GM19372 (cell line): ENCODE measurements at regions not wholly inside any gene's neighbourhood (a gene's known extent, or its start where the extent isn't known, plus 50 kb on each side); places are given as distances from the start of the nearest gene placed in this dataset.
"Not testable (repeated sequence)": the region's sequence is repeated elsewhere in the genome, so short reads cannot be mapped to it uniquely, and the experiment has no call there.

Experiments
- ATAC-seq: cut with Tn5 transposase; IDR thresholded peaks from one replicate; pipeline ENCODE4 v1.9.1; 2021; ENCODE audit warnings: mild to moderate bottlenecking, low read depth, moderate library complexity; ENCODE audit not compliant: unreplicated experiment

GRCh38 chr1:99361406-99361805 lies 97.1 kb downstream of the PLPPR4 start:
- ATAC-seq: no peak

DNA sequence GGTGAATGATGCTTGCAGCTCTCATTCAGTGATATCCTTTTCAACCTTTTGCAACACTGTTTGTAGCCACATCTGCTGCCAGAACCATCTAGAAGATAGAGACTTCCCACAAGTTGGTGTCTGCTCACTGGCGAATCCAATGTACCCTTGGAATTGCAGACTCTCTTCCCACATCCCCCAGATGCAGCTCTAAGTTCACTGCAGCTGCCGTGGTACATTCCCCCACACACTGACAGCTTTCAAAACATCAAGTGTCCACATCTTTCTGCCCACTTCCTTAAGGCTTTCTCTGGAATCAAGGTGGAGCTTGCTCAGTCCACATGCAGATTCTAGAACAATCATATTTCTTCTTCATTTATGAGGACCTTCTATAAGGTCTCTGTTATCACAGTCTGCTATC lies 99.2 kb downstream of the PLPPR4 start:
- no peak for ATAC-seq

- ATAC-seq: no peak
Measured at GRCh38 chr1:99365141-99365540, 100.8 kb downstream of the PLPPR4 start.

DNA sequence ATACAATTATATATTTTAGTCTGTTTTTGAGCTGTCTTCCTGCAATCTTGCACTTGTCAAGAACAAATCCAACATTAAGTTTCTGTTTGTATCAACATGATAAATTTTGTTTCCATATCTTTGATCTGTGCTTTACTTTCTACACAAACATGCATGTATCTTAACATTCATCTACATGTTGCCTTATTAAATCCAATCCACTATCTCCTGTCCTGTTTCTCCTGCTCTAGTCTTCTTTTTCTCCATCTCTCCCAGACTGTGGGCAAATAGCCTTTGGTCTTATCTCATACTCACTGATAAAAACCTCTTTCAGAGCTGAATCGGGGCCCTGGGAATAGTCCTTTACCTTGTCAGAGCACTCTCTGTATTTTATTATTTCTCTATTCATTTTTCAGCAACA lies 101.3 kb downstream of the PLPPR4 start:
- ATAC-seq: no peak

GRCh38 chr1:99369154-99369553 lies 104.9 kb downstream of the PLPPR4 start:
- ATAC-seq: no peak

GRCh38 chr1:99370476-99370875 lies 106.2 kb downstream of the PLPPR4 start:
- no peak for ATAC-seq

- no peak for ATAC-seq
Measured at GRCh38 chr1:99371413-99371812, 107.1 kb downstream of the PLPPR4 start.

DNA sequence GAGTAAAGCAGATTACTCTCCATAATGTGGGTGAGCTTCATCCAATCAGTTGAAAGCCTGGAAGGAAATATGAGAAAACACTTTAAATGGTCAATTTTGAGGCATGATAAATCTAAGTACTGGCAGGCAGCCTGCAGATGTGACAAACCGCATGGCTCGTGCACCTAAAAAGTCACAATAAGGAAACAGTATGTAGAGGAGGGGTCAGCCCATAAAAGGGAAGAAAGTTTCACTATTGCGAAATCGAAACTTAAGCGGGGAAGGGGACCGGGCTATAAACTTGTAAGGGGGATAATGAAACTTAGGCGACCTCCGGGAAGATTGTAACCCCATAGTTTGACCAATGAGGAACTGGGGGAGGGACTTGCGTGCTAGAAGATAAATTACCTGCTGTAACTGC lies 109.8 kb downstream of the PLPPR4 start:
- ATAC-seq: no peak

- ATAC-seq: not testable (repeated sequence)
Measured at GRCh38 chr1:99374693-99375092, 110.4 kb downstream of the PLPPR4 start.

- ATAC-seq: no peak
Measured at GRCh38 chr1:99384021-99384420, 119.7 kb downstream of the PLPPR4 start.

DNA sequence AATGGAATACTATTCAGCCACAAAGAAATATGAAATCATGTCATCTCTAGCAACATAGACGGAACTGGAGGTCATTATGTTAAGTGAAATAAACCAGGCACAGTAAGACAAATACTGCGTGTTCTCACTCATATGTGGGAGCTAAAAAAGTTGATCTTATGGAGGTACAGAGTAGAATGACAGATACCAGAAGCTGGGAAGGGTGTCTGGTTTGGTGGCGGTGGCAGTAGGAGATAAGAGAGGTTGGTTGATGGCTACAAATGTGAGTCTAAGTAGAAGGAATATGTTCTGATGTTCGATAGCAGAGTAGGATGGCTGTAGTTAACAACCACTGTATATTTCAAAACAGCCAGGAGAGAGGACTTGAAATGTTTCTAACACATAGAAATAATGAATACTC lies 121.6 kb downstream of the PLPPR4 start:
- ATAC-seq: no peak

DNA sequence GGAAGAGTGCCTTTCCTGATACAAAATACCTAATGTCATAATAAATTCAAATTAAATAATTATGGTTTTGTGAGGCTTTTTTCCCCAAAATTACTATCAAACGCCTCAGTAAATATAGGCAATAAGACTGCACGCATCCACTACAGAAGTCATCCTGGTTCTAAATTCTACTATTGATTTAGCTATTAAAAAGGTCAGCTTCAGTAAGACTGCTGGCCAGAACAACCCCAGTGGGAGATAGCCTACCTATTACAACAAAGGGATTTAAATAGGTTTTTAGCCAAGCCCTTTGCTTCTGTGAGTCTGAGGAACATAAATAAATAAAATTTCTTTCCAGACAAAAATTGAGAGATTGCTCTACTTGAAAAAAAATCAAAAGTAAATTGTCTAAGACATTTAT lies 132.1 kb downstream of the PLPPR4 start:
- ATAC-seq: no peak

- ATAC-seq: no peak
Measured at GRCh38 chr1:99397029-99397428, 132.7 kb downstream of the PLPPR4 start.

DNA sequence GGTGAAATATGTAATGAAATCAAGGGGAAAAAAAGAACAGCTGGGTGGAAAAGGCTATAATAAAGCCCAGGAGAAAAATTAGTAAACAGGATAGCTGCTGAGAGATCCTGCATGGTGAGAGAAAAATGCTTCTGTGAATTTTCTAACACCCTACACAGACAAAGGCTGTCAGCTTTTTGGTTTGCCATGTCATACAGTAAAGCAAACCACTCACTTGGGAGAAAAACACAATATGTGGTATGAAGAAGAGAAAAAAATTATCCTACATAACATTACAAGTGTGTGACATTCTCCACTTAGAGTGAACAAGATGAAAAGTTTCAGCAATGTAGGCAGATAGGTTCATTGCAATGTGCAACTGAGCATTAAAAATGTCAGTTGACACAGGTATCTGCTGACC lies 133.6 kb downstream of the PLPPR4 start:
- no peak for ATAC-seq

GRCh38 chr1:99401556-99401955 lies 137.3 kb downstream of the PLPPR4 start:
- ATAC-seq: not testable (repeated sequence)

DNA sequence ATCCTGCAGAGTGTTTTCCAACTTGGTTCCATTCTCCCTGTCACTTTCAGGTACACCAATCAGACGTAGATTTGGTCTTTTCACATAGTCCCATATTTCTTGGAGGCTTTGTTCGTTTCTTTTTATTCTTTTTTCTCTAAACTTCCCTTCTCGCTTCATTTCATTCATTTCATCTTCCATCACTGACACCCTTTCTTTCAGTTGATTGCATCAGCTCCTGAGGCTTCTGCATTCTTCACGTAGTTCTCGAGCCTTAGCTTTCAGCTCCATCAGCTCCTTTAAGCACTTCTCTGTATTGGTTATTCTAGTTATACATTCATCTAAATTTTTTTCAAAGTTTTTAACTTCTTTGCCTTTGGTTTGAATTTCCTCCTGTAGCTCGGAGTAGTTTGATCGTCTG lies 140.1 kb downstream of the PLPPR4 start:
- not testable (repeated sequence) for ATAC-seq

- ATAC-seq: not testable (repeated sequence)
Measured at GRCh38 chr1:99405325-99405724, 141.0 kb downstream of the PLPPR4 start.

DNA sequence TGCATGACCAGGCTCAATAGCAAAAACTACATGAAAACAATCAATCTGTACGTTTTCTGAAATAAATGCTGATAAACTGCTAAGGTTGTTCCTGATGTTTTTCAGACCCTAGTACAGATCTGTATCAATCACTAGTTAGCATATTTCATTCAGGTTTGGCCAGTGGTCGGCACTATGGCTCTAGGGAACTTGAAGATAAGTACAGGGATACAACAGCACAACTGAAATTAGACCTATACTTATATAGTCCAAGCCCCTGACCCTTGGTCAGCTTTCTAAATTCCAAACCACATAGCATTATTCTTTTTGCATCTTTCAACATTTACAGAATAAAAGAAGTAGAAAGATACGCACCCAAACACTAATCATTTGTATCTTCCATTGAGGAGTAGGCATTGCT lies 142.7 kb downstream of the PLPPR4 start:
- ATAC-seq: no peak

DNA sequence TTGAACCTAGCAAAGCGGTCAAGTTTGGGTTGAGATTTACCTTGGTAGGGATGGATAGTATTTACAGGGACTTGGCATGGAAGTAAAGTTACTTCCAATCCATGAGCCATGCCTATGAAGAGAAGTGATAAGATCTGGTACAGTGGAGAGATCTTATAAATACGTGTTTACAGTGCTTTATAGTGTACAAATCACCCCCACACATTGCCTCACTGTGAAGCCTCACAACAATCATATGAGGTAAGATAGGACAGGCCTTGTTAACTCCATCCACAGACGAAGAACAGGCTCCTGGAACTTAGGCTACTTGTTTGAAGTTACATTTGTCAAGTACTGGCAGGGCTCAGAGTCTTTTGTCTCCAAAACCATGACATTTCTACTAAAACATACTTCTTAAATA lies 159.8 kb downstream of the PLPPR4 start:
- ATAC-seq: no peak

DNA sequence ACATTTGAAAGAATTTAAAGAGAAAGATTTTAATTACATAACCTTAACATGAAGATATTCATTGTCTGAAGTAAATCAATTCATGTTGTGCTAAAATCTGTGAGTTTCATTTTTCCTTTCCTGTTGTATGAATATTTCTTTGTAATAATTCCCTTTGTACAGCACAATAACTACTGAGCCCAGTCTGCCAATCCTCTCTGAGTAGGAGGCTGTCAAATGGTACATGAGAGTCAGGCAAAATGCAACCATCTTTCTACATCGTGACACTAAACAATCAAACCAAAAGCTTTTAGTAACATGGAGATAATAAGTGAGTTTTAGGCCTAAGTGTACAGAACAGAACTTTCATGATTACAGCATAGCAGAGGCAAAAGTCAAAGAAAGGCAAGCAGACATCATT lies 165.5 kb downstream of the PLPPR4 start:
- ATAC-seq: no peak

- no peak for ATAC-seq
Measured at GRCh38 chr1:99438656-99439230, 174.5 kb downstream of the PLPPR4 start.

GRCh38 chr1:99439433-99440075 lies 175.3 kb downstream of the PLPPR4 start:
- ATAC-seq: no peak
